GM12874 (cell line): ENCODE measurements at regions not wholly inside any gene's neighbourhood (a gene's known extent, or its start where the extent isn't known, plus 50 kb on each side); places are given as distances from the start of the nearest gene placed in this dataset.

Experiments used
- TF ChIP-seq, protein P1 (sequence below): IDR thresholded peaks from 2 replicates; pipeline ENCODE4 v1.5.1; 2011; ENCODE audit warnings: low read depth, mild to moderate bottlenecking, control low read depth, low read length, moderate library complexity; ENCODE audit not compliant: insufficient read depth

DNA sequence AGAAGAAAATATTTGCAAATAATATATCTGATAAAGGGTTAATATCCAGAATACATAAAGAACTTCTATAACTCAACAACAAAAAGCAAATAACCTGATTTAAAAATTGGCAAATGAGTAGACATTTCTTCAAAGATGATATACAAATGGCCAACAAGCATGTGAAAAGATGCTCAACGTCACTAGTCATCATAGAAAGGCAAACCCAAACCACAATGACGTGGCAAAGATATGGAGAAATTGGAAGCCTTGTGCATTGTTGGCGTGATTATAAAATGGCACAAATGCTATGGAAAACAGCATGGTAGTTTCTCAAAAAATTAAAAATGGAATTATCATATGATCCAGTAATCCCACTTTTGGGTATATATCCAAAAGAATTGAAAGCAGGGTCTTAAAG is 466.3 kb downstream of the TBC1D22A start:
- TF ChIP-seq, protein P1, sequence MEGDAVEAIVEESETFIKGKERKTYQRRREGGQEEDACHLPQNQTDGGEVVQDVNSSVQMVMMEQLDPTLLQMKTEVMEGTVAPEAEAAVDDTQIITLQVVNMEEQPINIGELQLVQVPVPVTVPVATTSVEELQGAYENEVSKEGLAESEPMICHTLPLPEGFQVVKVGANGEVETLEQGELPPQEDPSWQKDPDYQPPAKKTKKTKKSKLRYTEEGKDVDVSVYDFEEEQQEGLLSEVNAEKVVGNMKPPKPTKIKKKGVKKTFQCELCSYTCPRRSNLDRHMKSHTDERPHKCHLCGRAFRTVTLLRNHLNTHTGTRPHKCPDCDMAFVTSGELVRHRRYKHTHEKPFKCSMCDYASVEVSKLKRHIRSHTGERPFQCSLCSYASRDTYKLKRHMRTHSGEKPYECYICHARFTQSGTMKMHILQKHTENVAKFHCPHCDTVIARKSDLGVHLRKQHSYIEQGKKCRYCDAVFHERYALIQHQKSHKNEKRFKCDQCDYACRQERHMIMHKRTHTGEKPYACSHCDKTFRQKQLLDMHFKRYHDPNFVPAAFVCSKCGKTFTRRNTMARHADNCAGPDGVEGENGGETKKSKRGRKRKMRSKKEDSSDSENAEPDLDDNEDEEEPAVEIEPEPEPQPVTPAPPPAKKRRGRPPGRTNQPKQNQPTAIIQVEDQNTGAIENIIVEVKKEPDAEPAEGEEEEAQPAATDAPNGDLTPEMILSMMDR = no peak

DNA sequence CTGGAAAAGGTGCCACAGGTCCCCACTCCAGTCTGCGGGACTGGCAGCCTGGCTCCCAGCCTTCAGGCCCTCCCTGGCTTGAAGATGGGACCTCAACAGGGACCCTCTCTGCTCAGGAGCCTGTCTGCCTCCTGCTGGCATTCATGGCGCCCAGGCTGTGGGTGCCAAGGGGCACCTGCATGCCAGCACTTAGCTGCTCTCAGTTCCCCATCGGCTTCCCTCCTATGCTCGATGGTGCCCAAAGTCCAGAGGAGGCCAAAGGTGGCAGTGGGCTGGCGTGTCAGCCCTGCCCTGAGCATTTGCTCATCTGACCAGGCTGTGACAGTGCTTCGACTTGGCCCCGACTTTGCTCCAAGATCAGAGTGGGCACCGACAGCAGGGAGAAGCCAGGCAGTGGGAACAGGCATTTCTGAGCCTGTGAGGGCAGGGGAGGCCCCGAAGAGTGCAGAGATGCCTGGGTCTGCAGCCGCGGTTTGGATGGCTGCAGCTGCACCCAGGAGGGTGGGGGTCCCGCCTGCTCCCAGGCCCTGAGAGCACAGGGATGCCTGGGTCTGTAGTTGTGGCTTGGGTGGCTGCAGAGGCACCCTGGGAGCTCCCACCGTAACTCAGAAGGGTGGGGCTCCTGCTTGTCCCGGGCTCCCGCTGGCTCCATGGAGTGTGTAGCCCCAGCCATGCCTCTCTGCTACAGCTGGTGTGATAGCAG is 463.6 kb downstream of the TBC1D22A start:
- TF ChIP-seq, protein P1 = no peak

DNA sequence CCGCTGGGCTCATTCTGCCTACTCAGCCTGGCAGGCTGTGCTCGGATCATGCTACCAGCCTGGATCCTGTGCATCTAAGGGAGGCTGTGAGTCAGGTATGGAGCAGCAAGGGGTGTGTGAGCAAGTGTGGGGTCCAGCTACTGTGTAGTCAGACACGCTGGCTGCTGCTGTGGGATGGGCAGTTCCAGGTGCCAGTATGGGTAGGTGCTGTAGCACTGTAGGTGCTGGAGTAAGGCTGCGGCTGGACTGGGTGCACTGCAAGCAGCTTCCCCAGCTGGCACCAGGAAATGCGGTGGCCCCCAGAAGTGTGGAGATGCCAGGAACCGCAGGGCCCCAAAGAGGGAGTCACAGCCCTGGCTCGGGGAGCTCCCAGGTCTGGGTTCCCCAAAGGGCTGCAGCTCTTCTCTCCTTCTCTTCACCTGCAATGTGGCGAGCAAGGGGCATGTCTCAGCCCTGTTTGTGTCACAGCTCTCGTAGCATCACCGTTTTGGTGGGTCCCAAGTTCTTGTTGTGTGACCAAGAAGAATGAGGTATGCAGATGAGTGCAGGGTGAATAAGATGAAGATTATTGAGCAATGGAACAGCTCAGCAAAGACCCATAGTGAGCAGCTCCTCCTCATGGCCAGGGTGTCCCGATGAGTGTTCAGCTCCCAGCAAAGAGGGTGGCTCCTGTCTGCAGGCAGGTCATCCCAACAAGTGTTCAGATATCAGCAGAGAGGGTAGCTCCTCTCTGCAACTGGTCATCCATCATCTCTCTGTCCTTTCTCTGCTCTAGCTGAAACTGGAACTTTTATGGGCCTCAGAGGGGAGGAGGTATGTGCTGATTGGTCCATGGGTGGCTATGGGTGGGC is 462.9 kb downstream of the TBC1D22A start:
- TF ChIP-seq, protein P1 = no peak
